ENCODE measurements at regions not wholly inside any gene's neighbourhood (a gene's known extent, or its start where the extent isn't known, plus 50 kb on each side); places are given as distances from the start of the nearest gene placed in this dataset.
"Not testable (repeated sequence)": the region's sequence is repeated elsewhere in the genome, so short reads cannot be mapped to it uniquely, and the experiment has no call there.

GRCh38 chr5:54822324-54822687 lies 163.1 kb downstream of the ESM1 start:
- DNase-seq (ENCODE audit: low read depth in 2 of 2): no peak

GRCh38 chr5:54821445-54822323 lies 163.7 kb downstream of the ESM1 start:
- DNase-seq (ENCODE audit: low read depth in 2 of 2): no peak

GRCh38 chr5:54820346-54821134 lies 164.9 kb downstream of the ESM1 start:
- DNase-seq (ENCODE audit: low read depth in 2 of 2): no peak

GRCh38 chr5:54807421-54807820 lies 178.0 kb downstream of the ESM1 start:
- DNase-seq (ENCODE audit: low read depth in 2 of 2): no peak

GRCh38 chr5:54804521-54804920 lies 180.9 kb downstream of the ESM1 start:
- DNase-seq (ENCODE audit: low read depth in 2 of 2): no peak

- DNase-seq (ENCODE audit: low read depth in 2 of 2): no peak
Measured at GRCh38 chr5:54804086-54804485, 181.3 kb downstream of the ESM1 start.

GRCh38 chr5:54803471-54804011 lies 181.9 kb downstream of the ESM1 start:
- DNase-seq (ENCODE audit: low read depth in 2 of 2): no peak

- DNase-seq (ENCODE audit: low read depth in 2 of 2): no peak
Measured at GRCh38 chr5:54799645-54800044, 185.7 kb downstream of the ESM1 start.

- DNase-seq (ENCODE audit: low read depth in 2 of 2): no peak
Measured at GRCh38 chr5:54795777-54796176, 189.6 kb downstream of the ESM1 start.

- DNase-seq (ENCODE audit: low read depth in 2 of 2): no peak
Measured at GRCh38 chr5:54795284-54795683, 190.1 kb downstream of the ESM1 start.

GRCh38 chr5:54794135-54794975 lies 191.0 kb downstream of the ESM1 start:
- no peak for DNase-seq (ENCODE audit: low read depth in 2 of 2)

GRCh38 chr5:54793468-54794134 lies 191.8 kb downstream of the ESM1 start:
- DNase-seq (ENCODE audit: low read depth in 2 of 2): no peak

GRCh38 chr5:54792611-54793404 lies 192.6 kb downstream of the ESM1 start:
- no peak for DNase-seq (ENCODE audit: low read depth in 2 of 2)

- DNase-seq (ENCODE audit: low read depth in 2 of 2): not testable (repeated sequence)
Measured at GRCh38 chr5:54787910-54788309, 197.5 kb downstream of the ESM1 start.

GRCh38 chr5:54785729-54786591 lies 199.4 kb downstream of the ESM1 start:
- DNase-seq (ENCODE audit: low read depth in 2 of 2): no peak

- no peak for DNase-seq (ENCODE audit: low read depth in 2 of 2)
Measured at GRCh38 chr5:54778783-54779182, 206.6 kb downstream of the ESM1 start.

- no peak for DNase-seq (ENCODE audit: low read depth in 2 of 2)
Measured at GRCh38 chr5:54775645-54776044, 209.7 kb downstream of the ESM1 start.

GRCh38 chr5:54774281-54775170 lies 210.9 kb downstream of the ESM1 start:
- DNase-seq (ENCODE audit: low read depth in 2 of 2): no peak

Measured in stimulated activated CD8-positive, alpha-beta memory T cell treated with anti-CD3 and anti-CD28 coated beads, Interleukin-7, amount 100 ng/mL, for 4 hours (primary cell).